WTC11 (cell line): ENCODE measurements at regions not wholly inside any gene's neighbourhood (a gene's known extent, or its start where the extent isn't known, plus 50 kb on each side); places are given as distances from the start of the nearest gene placed in this dataset.

ENCODE experiments used
- AFF4 ChIP-seq: sonication (generic); formaldehyde crosslinking; IDR thresholded peaks from 2 replicates; pipeline ENCODE4 v1.8.1; 2023; ENCODE audit warnings: mild to moderate bottlenecking, missing genetic modification reagents, borderline replicate concordance
- ATF1 ChIP-seq: sonication (generic); formaldehyde crosslinking; IDR thresholded peaks from 2 replicates; pipeline ENCODE4 v1.8.1; 2023; ENCODE audit warnings: mild to moderate bottlenecking, moderate library complexity, missing genetic modification reagents
- ESRRA ChIP-seq: sonication (generic); formaldehyde crosslinking; IDR thresholded peaks from 2 replicates; pipeline ENCODE4 v1.8.1; 2022; ENCODE audit warnings: mild to moderate bottlenecking, missing genetic modification reagents, borderline replicate concordance
- ETV6 ChIP-seq: sonication (generic); formaldehyde crosslinking; IDR thresholded peaks from 2 replicates; pipeline ENCODE4 v1.8.1; 2022; ENCODE audit warnings: mild to moderate bottlenecking, missing genetic modification reagents
- SP1 ChIP-seq: sonication (generic); formaldehyde crosslinking; conservative IDR thresholded peaks from 2 replicates; pipeline ENCODE4 v1.8.1; 2022; ENCODE audit warnings: missing genetic modification reagents
- ZNF121 ChIP-seq: sonication (generic); formaldehyde crosslinking; IDR thresholded peaks from 2 replicates; pipeline ENCODE4 v1.8.0; 2023; ENCODE audit warnings: missing genetic modification reagents
- ZNF416 ChIP-seq: fragments of 250-450 bp; sonication (Bioruptor Pico); IDR thresholded peaks from 2 replicates; pipeline ENCODE4 v1.9.0; 2021; ENCODE audit warnings: mild to moderate bottlenecking, inconsistent platforms
- TF ChIP-seq, protein P1 (sequence below): fragments of 250-450 bp; sonication (Bioruptor Pico); IDR thresholded peaks from 2 replicates; pipeline ENCODE4 v1.9.0; 2021; ENCODE audit warnings: mild to moderate bottlenecking
- TF ChIP-seq, protein P2 (sequence below): fragments of 200-600 bp; IDR thresholded peaks from 2 replicates; pipeline ENCODE4 v1.8.0; 2022; ENCODE audit warnings: antibody characterized with exemption

GRCh38 chr3:166307756-166308350, 470.6 kb upstream of the BCHE start:
- no peak for TF ChIP-seq SP1
- no peak for TF ChIP-seq ETV6
- TF ChIP-seq, protein P1, sequence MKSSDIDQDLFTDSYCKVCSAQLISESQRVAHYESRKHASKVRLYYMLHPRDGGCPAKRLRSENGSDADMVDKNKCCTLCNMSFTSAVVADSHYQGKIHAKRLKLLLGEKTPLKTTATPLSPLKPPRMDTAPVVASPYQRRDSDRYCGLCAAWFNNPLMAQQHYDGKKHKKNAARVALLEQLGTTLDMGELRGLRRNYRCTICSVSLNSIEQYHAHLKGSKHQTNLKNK = no peak
- TF ChIP-seq, protein P2, sequence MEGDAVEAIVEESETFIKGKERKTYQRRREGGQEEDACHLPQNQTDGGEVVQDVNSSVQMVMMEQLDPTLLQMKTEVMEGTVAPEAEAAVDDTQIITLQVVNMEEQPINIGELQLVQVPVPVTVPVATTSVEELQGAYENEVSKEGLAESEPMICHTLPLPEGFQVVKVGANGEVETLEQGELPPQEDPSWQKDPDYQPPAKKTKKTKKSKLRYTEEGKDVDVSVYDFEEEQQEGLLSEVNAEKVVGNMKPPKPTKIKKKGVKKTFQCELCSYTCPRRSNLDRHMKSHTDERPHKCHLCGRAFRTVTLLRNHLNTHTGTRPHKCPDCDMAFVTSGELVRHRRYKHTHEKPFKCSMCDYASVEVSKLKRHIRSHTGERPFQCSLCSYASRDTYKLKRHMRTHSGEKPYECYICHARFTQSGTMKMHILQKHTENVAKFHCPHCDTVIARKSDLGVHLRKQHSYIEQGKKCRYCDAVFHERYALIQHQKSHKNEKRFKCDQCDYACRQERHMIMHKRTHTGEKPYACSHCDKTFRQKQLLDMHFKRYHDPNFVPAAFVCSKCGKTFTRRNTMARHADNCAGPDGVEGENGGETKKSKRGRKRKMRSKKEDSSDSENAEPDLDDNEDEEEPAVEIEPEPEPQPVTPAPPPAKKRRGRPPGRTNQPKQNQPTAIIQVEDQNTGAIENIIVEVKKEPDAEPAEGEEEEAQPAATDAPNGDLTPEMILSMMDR = no peak
- TF ChIP-seq ZNF121 (CRISPR knock-in tag) = no peak
- TF ChIP-seq AFF4 = no peak
- TF ChIP-seq ATF1 (CRISPR knock-in tag) = no peak
- TF ChIP-seq ZNF416 (CRISPR knock-in tag) = no peak
- no peak for TF ChIP-seq ESRRA
